H1 (cell line): ENCODE measurements at regions not wholly inside any gene's neighbourhood (a gene's known extent, or its start where the extent isn't known, plus 50 kb on each side); places are given as distances from the start of the nearest gene placed in this dataset.

Experiments used
- KDM1A ChIP-seq: fragments of 200-600, 300-600 bp; sonication (generic); IDR thresholded peaks from 2 replicates; pipeline ENCODE4 v1.7.1; 2016; ENCODE audit warnings: mild to moderate bottlenecking, low read length, borderline replicate concordance
- SIX5 ChIP-seq: IDR thresholded peaks from 2 replicates; pipeline ENCODE4 v1.6.1; 2011; ENCODE audit warnings: mild to moderate bottlenecking, low read depth, low read length
- SP2 ChIP-seq: IDR thresholded peaks from 2 replicates; pipeline ENCODE4 v1.6.1; 2012; ENCODE audit warnings: mild to moderate bottlenecking, low read length, inconsistent platforms

- no peak for TF ChIP-seq SP2
- TF ChIP-seq KDM1A = no peak
- TF ChIP-seq SIX5 = no peak
These were observed 164.3 kb upstream of the ATP1B1 start (continued) for GRCh38 chr1:168942165-168942564.
